HG03521 (cell line): ENCODE measurements at regions not wholly inside any gene's neighbourhood (a gene's known extent, or its start where the extent isn't known, plus 50 kb on each side); places are given as distances from the start of the nearest gene placed in this dataset.
"Not testable (repeated sequence)": the region's sequence is repeated elsewhere in the genome, so short reads cannot be mapped to it uniquely, and the experiment has no call there.

Experiments used
- ATAC-seq: cut with Tn5 transposase; IDR thresholded peaks from one replicate; pipeline ENCODE4 v1.9.1; 2021; ENCODE audit warnings: mild to moderate bottlenecking, moderate library complexity; ENCODE audit not compliant: unreplicated experiment

DNA sequence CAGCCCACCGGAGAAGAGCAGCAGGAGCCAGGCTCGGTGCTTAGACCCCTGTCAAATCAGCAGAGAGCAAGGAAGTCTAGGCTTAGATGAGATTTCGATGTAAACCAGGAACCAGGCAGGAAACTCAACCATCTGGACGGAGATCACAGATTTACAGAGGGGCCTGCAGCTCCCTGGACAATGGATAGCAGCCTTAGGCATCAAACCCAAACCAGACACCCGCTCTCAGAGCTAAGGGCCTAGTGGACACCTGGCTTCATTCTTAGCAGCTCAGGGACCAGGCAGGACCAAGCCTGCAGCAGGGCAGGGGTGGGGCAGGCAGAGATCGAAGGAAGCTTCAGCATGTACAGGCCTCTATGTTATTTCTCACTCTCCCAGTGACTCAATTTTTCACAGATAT lies 127.8 kb upstream of the FMN2 start:
- ATAC-seq = no peak

GRCh38 chr1:239976130-239976968 lies 115.3 kb upstream of the FMN2 start:
- ATAC-seq = peak; percentile 89

DNA sequence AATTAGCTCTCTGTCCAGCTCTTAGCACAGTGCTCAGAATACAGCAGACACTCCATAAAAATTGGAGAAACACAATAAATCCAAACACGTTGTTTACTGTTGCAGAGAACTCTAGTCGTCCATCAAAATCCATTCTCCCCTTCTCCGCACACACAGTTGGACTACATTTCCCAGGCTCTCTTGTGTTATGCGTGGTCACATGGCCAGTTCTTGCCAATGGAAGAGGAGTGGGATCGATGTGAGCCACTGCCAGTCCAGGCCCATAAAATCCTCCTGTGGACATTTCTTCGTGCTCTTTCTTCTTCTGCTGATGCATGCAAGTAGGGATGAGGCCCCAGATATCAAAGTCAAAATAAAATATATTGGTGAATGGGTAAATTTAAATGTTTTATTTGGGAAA lies 114.3 kb upstream of the FMN2 start:
- ATAC-seq = no peak

GRCh38 chr1:239979456-239979855 lies 112.2 kb upstream of the FMN2 start:
- no peak for ATAC-seq

- ATAC-seq = no peak
Measured at GRCh38 chr1:239982762-239983161, 108.9 kb upstream of the FMN2 start.

GRCh38 chr1:239985044-239985443 lies 106.6 kb upstream of the FMN2 start:
- ATAC-seq = no peak

DNA sequence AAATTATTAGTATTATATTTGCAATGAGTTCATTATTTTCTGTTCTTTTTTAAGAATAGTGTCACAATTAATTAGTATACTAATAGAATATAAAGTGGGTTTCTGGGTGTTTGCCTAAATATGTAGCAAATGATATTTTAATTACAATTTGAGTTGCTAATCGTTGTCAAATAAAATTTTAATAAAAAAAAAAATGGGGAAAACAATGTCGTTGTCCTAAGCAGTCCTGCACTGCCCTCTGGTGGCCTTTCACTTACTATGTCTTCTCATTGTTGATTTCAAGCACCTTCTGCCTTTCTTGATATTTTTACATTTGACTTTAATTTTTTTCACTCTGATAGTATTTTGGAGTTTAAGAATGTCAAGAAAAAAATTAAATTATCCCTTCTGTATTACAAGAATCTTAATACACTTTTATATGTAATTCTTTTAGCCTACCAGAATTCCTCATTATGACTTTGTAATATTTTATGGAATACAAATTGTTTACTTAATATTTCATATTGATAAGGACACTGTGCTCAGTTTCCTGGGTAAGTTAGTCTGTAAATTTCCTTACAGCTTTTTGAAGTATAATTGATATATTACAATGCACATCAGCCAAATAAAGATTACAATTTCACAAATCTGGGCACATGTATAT lies 104.5 kb upstream of the FMN2 start:
- no peak for ATAC-seq

GRCh38 chr1:239989990-239990389 lies 101.7 kb upstream of the FMN2 start:
- ATAC-seq = no peak

DNA sequence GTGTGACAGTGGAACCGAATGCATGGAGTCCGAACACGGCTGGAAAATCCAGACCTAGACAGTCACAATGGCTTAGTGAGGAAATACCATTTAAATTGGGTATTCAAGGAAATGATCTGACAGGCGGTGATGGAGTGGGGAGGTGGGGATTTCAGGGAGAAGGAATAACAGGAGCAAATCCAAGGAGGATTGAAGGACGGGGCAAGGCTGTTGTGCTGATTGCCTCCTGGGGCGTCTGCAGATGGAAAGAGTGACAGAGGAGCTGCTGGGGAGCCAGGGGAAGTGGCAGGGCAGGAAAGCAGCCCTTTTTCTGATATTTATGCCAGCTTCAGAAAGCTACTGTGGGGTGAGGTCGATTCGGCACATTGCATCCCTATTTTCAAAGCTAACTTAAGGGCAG lies 99.1 kb upstream of the FMN2 start:
- not testable (repeated sequence) for ATAC-seq

DNA sequence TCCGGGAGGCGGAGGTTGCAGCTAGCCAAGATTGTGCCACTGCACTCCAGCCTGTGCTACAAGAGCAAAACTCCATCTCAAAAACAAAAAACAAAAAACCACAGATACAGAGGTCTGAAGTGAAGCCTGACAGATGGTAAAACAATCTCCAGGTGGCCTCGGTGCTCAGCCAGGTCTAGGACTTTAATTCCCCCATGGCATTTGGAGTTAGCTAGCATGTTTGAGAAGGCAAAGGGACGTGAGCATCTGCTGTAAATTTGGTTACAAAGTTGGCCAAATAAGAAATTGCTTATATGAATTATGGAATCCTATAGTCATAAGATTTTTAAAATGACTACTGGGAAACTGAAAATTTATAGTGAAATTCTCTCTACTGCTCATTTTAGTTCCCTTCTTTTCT lies 98.3 kb upstream of the FMN2 start:
- ATAC-seq = no peak

DNA sequence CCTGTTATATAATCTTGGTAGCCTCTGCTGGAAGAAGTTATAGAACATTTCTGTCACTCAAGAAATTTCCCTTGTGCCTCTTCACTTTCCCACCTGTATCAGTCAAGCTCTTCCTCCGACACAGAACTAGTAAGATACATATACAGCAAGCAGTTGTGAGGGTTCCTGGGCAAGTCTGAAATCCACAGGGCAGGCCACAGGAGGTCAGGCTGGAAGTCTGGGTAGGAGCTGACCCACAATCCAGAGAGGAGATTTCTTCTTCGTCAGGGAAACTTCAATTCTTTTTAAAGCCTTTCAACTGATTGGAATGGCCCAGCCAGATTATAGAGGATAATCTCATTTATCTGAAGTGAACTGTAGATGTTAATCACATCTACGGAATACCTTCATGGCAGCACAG lies 96.4 kb upstream of the FMN2 start:
- no peak for ATAC-seq

GRCh38 chr1:239997160-239997514 lies 94.5 kb upstream of the FMN2 start:
- no peak for ATAC-seq

- no peak for ATAC-seq
Measured at GRCh38 chr1:239997515-239998311, 94.0 kb upstream of the FMN2 start.

GRCh38 chr1:239998312-239998649 lies 93.4 kb upstream of the FMN2 start:
- ATAC-seq = no peak

DNA sequence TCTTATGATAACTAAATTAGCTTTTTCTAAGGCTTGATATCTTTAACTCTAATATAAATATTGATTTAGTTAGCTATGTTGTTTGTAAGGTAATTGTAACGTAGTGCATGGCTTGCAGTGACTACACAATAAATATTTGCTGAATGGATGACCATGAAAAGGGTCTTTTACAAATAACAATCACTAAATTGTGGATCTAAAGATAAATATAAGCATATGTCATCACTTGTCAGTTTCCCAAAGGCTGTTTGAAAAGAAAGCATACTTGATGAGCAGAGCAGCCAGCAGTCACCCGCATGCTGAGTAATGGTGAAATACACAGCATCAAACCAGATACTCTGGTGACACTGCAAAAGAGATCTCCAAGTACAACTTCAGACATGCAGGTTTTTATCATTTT lies 92.5 kb upstream of the FMN2 start:
- ATAC-seq = no peak

DNA sequence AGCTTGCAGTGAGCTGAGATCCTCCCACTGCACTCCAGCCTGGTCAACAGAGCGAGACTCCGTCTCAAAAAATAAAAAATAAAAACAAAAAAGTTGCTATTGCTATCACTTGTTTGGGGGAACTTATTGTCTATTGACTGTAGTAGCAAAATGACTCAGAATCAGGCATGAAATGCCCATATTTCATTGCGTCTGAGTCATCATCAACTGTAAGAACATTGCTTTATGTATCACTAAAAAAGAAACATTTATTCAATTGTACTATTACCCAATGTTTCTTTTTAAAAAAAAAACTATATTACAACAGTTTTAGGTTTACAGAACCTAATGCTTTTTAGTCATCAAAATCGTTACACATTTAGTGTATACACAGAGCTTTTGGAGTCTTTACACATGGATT lies 91.0 kb upstream of the FMN2 start:
- no peak for ATAC-seq

DNA sequence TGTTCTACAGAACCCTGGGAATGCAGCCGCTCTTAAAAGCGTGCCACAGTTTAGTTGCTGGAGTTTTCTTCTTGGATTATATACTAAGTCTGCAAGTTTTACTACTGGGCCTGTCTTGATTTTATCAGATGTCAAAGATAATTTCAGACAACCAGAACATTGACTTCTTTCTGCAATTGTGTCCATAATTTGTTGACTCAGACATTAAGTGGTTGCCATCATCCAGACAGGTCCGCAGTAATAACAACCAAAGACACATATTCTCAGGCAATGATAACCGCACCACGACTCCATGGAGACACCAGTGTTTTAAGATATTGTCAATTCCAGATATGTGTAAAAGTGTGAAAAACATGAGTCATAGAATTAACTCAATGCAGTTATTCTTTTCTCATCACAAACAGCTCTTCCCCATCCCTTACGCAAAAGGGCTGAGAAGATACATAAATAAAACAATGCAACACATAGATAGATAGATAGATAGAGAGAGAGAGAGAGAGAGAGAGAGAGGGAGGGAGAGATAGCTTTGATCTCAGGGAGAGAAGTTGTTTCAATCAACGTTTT lies 90.4 kb upstream of the FMN2 start:
- no peak for ATAC-seq

- ATAC-seq = no peak
Measured at GRCh38 chr1:240004086-240004749, 87.5 kb upstream of the FMN2 start.

DNA sequence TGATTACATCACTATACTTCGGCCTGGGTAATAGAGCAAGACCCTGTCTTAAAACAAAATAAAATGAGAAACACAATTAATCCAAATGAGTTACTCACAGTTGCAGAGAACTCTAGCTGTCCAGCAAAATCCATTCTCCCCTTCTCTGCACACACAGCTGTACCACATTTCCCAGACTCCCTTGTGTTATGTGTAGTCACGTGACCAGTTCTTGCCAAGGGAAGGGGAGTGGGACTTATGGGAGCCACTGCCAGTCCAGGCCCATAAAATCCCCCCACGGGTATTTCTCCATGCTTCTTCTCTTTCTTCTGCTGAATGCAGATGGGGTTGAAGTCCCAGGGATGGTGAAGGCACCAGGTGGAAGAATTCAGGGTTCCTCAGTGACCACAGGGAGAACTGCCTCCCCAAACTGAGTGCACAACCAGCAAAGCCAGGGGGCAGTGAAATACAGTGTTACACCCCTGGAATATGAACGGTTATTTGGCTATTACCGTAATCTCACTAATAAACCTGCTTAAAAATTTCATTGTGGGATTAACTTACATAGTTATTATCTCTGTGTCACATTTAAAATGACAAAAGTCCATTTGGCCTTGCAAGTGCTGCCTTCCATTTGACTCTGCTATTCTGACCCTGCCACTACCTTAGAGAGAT lies 85.6 kb upstream of the FMN2 start:
- no peak for ATAC-seq

DNA sequence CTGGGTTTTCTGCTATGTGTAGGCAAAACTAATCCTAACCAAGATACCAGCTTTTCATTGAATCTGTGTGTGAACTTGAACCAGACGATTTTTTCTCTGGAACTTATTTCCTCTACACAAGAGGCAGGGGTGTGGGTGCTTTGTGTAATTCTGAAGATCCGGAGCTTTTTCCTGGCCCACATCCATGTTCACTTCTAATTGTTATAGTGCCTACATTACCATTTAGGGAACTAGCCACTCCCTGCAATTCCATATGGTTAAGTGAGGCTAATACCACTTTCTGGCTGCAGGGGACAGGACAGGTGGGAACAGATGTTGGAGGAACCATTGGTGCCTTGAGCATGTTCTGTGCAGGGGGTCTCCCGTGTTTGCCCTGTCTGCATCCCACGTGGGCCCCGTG lies 83.4 kb upstream of the FMN2 start:
- no peak for ATAC-seq

- ATAC-seq = no peak
Measured at GRCh38 chr1:240014051-240014450, 77.6 kb upstream of the FMN2 start.
